Epithelial cell of esophagus (primary cell): ENCODE measurements at regions not wholly inside any gene's neighbourhood (a gene's known extent, or its start where the extent isn't known, plus 50 kb on each side); places are given as distances from the start of the nearest gene placed in this dataset.
A peak's percentile ranks its signal among the peaks of the same experiment; 100 is the strongest.
"Not testable (repeated sequence)": the region's sequence is repeated elsewhere in the genome, so short reads cannot be mapped to it uniquely, and the experiment has no call there.

Experiments used
- DNase-seq: peaks from one replicate; pipeline ENCODE4 v3.0.0; 2010; ENCODE audit warnings: low read depth
- H3K4me3 ChIP-seq: 2 replicates; pipeline ENCODE4 v1.5.1; 2011; ENCODE audit warnings: mild to moderate bottlenecking, low read length, control low read depth
- TF ChIP-seq, protein P1 (sequence below): IDR thresholded peaks from 2 replicates; pipeline ENCODE4 v1.5.1; 2011; ENCODE audit warnings: low read depth, mild to moderate bottlenecking, low read length, control low read depth, inconsistent platforms; ENCODE audit not compliant: insufficient read depth; ENCODE audit errors: missing control alignments

DNA sequence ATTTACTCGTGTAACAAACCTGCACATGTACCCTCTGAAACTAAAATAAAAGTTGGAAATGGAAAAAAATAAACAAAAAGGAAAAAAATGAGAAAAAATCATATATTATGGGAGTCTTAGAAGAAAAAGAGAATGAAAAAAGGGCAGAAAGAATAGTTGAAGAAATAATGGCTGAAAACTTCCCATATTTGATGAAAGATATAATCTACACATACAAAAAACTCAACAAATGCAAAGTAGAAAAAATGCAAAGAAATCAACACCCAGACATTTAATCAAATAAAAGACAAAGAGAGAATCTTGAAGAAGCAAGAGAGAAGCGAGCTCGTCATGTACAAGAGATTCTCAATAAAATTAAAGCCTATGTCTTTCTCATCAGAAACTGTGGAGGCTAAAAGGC, 73.8 kb downstream of the SLC25A46 start:
- H3K4me3 ChIP-seq: no peak overlapping the region

DNA sequence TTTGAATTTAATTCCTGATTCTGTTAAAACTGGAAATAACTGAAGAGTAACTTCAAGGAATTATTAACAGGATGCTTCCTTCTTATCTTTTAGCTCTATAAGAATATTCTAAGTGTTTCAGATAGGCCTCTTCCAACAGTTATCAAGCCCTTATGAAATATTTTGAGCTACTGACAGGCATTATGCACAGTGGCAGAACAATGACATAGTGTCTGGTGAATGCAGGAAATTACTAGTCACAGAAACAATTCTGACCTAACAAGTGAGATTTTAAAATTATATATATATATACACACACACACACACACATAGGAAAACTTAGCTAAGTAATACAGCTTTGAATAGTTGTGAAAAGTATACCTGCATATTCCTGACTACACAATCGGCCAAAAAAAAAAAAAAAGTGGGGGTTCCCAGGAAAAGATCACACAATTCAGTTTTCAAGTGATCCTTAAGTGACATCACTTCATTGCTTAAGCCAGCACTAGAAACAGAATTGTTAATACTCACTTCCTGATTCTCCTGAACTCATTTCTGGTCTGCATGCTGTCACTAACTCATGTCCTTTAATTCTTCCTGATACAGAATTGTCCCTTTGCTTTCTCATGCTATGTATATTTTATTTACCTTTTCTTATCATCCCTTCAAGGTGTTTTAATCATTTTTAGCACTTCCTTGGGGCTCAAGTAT, 77.3 kb downstream of the SLC25A46 start:
- peak; percentile 54 for DNase-seq
- TF ChIP-seq, protein P1, sequence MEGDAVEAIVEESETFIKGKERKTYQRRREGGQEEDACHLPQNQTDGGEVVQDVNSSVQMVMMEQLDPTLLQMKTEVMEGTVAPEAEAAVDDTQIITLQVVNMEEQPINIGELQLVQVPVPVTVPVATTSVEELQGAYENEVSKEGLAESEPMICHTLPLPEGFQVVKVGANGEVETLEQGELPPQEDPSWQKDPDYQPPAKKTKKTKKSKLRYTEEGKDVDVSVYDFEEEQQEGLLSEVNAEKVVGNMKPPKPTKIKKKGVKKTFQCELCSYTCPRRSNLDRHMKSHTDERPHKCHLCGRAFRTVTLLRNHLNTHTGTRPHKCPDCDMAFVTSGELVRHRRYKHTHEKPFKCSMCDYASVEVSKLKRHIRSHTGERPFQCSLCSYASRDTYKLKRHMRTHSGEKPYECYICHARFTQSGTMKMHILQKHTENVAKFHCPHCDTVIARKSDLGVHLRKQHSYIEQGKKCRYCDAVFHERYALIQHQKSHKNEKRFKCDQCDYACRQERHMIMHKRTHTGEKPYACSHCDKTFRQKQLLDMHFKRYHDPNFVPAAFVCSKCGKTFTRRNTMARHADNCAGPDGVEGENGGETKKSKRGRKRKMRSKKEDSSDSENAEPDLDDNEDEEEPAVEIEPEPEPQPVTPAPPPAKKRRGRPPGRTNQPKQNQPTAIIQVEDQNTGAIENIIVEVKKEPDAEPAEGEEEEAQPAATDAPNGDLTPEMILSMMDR: no peak
- no peak overlapping the region for H3K4me3 ChIP-seq

More for the DNA sequence above, 73.8 kb downstream of the SLC25A46 start:
- TF ChIP-seq, protein P1: no peak
- DNase-seq: no peak

DNA sequence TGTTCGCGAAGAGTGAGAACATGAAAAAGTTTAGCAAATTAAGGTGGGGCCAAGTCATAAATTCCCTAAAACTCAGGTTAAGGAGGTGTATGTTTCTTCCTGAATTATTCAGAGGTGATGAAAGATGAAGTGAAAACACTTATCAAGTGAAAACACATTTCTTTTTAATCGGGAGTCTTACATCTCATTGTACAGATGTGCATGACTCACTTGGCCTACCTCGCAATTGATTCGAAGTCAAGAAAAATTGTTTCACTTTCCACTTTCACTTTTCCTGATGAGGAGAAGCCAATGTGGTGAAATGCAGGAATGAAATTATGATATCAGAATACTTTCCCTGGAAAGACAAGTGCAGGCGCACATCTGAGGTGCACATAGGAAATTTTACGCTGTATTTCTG, 78.7 kb downstream of the SLC25A46 start:
- DNase-seq: peak; percentile 86
- TF ChIP-seq, protein P1: no peak
- H3K4me3 ChIP-seq: peak overlapping the region; percentile 16

DNA sequence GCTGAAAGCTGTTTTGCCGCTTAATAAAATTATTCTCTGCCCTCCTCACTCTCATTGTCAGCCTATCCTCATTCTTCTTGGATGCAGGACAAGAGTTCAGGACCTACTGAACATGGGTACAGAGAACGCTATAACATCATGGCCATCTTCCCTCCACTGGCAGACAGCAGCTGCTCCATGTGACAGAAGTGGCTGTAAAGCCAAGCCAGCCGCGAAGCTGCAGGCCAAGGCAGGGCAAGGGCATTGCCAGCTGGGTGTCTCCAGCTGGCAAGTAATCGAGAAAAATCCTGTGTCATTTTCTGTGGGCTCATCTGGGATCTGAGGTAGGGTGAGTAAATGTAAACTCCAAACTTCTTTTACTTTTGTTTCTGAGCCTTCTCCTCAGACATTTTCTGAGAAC, 84.8 kb downstream of the SLC25A46 start:
- H3K4me3 ChIP-seq: no peak overlapping the region
- TF ChIP-seq, protein P1: no peak
- DNase-seq: no peak

DNA sequence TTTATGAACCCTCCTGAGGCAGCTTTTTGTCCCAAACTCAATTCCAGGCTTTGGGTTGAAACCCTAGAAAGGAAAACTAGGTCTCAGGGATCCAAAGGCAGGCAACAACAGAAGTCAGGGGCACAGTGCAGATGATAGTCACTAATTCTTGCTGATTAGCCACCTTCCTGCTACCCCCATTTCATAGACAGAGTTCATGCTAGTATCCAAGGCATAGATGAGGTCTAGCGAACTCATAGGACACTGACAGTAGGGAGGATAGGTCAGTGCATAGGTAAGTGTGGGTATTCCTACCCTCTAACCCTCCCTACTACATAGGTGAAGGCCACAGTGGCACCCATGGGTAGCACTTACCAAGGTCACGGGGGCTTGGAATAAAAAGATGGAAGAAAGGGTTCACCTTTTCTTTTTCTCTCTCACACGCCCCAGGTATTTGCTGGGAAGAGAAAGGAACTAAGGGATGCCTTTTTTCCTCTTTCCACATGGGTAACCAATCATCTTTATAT, 86.2 kb downstream of the SLC25A46 start:
- no peak overlapping the region for H3K4me3 ChIP-seq
- TF ChIP-seq, protein P1: no peak
- no peak for DNase-seq

DNA sequence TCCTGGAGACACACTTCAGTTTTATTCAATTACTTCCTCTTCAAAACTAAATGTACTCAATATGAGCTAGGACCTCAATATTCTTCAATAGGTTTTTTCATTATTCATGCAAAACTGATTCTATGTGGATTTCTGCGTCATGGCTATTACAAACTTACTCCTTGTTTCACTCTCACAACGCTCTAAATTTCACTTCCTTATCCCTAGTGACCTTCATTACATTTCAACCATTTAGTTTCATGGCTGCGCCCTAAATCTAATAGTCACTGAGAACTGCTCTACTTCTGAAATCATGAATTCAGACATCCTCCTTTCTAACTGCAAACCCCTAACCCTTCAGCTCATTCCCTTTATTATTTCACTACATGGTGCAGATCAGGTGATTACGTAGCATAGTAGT, 93.9 kb downstream of the SLC25A46 start:
- no peak for DNase-seq
- no peak overlapping the region for H3K4me3 ChIP-seq
- TF ChIP-seq, protein P1: no peak

DNA sequence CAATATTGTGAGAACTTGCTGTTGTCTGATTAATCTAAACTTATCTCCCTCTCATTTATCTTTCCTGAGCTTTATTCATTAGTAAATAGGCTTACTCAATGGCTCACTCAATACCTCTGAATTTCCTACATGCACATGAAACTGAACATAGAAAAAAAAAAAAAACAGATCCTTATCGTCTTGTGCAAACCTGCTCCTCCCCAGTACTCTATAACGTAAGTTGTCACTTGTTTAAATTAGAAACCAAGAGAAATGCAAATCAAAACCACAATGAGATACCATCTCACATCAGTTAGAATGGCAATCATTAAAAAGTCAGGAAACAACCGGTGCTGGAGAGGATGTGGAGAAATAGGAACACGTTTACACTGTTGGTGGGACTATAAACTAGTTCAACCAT, 96.1 kb downstream of the SLC25A46 start:
- not testable (repeated sequence) for DNase-seq

More for the DNA sequence above, 96.1 kb downstream of the SLC25A46 start:
- H3K4me3 ChIP-seq: not testable (repeated sequence)
